HEK293 (cell line): ENCODE measurements at regions not wholly inside any gene's neighbourhood (a gene's known extent, or its start where the extent isn't known, plus 50 kb on each side); places are given as distances from the start of the nearest gene placed in this dataset.
"Not testable (repeated sequence)": the region's sequence is repeated elsewhere in the genome, so short reads cannot be mapped to it uniquely, and the experiment has no call there.

Experiments used
- OSR2 ChIP-seq: fragments of 450-650 bp; formaldehyde crosslinking; IDR thresholded peaks from 2 replicates; pipeline ENCODE4 v1.5.1; 2016; ENCODE audit warnings: missing biosample characterization, missing genetic modification characterization
- ZEB2 ChIP-seq: fragments of 450-650 bp; formaldehyde crosslinking; IDR thresholded peaks from 2 replicates; pipeline ENCODE4 v1.5.1; 2016; ENCODE audit warnings: missing biosample characterization, missing genetic modification characterization
- ZNF302 ChIP-seq: fragments of 450-650 bp; formaldehyde crosslinking; IDR thresholded peaks from 2 replicates; pipeline ENCODE4 v1.5.1; 2016; ENCODE audit warnings: missing biosample characterization, missing genetic modification characterization, low read depth
- ZNF548 ChIP-seq: fragments of 450-650 bp; formaldehyde crosslinking; IDR thresholded peaks from 2 replicates; pipeline ENCODE4 v1.5.1; 2016; ENCODE audit warnings: missing biosample characterization, missing genetic modification characterization
- TF ChIP-seq, protein P1 (sequence below): fragments of 450-650 bp; formaldehyde crosslinking; IDR thresholded peaks from 2 replicates; pipeline ENCODE4 v1.5.1; 2016; ENCODE audit warnings: missing biosample characterization, missing genetic modification characterization

DNA sequence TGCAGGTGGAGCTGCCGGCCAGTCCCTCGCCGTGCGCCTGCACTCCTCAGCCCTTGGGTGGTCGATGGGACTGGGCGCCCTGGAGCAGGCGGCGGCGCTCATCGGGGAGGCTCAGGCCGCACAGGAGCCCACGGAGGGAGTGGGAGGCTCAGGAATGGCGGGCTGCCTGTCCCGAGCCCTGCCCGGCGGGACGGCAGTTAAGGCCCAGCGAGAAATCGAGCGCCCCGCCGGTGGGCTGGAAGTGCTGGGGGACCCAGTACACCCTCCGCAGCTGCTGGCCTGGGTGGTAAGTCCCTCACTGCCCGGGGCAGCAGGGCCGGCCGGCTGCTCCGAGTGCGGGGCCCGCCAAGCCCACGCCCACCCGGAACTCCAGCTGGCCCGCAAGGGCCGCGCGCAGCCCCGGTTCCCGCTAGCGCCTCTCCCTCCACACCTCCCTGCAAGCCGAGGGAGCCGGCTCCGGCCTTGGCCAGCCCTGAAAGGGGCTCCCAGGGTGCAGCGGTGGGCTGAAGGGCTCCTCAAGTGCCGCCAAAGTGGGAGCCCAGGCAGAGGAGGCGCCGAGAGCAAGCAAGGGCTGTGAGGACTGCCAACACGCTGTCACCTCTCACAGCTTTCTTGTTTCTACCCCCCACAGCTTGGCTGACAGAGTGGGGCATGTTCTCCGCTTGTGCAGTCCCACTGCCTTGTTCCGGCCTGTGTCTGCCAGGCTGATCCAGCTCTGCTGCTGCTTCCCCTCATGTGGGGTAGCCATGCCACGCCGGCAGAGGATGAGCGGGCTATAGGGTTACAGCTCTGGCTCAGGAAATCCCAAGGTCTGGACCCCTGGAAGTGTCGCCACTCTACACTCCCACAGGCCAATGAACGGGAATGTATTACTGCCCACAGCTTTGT lies 886.7 kb downstream of the FAT4 start:
- TF ChIP-seq, protein P1, sequence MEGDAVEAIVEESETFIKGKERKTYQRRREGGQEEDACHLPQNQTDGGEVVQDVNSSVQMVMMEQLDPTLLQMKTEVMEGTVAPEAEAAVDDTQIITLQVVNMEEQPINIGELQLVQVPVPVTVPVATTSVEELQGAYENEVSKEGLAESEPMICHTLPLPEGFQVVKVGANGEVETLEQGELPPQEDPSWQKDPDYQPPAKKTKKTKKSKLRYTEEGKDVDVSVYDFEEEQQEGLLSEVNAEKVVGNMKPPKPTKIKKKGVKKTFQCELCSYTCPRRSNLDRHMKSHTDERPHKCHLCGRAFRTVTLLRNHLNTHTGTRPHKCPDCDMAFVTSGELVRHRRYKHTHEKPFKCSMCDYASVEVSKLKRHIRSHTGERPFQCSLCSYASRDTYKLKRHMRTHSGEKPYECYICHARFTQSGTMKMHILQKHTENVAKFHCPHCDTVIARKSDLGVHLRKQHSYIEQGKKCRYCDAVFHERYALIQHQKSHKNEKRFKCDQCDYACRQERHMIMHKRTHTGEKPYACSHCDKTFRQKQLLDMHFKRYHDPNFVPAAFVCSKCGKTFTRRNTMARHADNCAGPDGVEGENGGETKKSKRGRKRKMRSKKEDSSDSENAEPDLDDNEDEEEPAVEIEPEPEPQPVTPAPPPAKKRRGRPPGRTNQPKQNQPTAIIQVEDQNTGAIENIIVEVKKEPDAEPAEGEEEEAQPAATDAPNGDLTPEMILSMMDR (tag by site-specific recombination): not testable (repeated sequence)
- not testable (repeated sequence) for TF ChIP-seq ZEB2; ZNF302 (tag by site-specific recombination); ZNF548; OSR2 (tag by site-specific recombination)
